RKO (cell line): ENCODE measurements at regions not wholly inside any gene's neighbourhood (a gene's known extent, or its start where the extent isn't known, plus 50 kb on each side); places are given as distances from the start of the nearest gene placed in this dataset.

Source experiments
- DNase-seq: peaks from one replicate; pipeline ENCODE4 v3.0.0-alpha.2; 2016; ENCODE audit warnings: low spot score

DNA sequence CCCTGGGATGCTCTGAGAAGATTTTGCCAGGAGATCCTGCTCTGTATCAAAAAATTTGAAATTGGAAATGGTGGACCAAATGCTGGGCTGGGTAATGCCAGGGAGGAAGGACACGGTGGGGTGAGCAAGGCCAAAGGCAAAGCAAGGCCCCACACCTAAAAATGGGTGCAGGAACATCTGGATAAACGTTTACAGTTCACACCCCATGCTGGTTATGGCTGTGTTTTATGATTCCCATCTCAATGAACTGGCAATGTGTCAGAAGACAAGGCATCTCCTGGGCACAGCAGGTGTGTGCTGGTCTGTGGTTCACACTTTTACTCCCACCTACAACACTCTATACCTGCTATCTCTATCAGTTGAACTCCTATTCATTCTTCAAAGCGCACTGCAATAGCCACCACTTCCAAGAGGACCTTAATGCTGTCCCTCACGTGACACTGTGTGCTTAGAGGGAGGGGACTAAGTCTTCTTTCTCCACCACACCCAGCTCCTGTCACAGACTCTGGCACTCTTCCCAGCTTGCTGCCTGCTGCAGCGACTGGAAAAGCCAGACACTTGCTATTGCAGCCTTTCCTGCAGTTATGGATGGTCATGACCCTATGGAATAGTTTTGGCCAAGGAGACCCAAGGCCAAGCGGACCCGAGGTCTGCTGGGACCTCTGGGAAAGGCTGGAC lies 277.5 kb downstream of the CTTN start:
- DNase-seq, result no peak

GRCh38 chr11:70677232-70677916 lies 279.0 kb downstream of the CTTN start:
- no peak for DNase-seq

DNA sequence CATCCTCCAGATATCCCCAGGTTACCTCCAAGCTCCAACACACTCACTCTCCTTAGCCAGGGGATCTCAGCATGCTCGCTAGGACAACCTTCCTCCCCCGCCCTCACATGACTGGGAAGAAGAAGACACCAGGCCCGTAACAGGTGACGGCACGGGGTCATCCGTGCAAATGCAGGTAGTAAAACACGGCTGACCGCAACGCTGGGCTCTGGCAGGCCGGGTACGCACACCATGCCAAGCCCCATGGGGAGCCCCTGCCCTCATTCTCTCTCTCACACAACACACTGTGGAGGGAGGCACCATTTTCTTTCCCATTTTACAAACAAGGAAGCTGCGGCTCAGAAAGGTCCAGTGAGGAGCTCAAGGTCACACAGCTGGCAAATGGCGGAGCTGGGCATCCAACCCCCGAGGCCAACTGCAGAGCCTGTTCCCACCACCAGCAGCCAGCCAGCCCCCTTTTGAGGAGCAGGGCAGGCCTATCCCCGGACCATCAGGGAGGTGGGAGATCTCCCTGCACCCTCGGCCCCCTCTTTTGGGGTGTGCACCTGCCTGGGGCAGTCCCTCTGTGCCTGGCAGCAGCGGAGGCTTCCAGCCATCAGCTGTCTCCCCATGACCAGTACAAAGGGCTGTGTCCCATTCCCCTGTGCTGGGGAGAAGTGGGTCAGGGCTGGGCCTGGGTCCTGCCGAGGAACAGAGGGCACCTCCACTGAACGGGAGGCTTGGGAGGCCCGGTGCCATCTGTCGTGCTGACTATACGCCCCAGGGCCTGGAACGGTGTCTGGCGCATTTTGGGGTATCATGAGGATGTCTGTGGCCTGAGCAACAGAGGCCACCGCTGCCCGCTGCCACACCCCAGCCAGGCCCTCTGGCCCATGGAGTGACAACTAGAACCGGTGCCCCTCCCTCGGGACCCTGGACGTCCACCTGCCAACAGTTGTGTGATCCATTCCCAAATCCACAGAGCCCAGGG lies 280.9 kb downstream of the CTTN start:
- no peak for DNase-seq

DNA sequence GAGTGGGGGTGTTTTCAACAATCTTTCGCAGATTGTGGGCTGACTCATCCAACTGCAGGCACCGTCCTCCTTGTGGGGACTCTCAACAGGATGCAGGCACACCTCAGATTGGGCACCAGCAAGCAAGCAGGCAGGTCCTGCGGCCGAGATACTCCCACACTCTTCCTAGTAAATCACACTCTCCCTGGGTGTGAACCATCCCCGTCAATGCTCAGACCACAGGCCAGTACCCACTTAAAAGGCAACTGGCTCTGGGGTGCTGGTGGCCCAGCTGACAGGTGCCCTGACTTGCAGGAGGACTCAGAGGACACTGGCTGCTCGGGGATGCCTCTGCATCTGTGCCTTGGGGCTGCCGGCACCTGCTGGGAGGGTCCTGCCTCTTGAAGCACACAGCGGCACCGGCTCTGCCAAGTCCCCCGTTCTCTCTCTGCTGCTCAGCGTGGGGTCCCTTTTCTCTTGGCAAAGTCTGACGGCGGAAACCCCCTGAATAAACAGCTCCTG lies 282.5 kb downstream of the CTTN start:
- no peak for DNase-seq

GRCh38 chr11:70682056-70682455 lies 283.7 kb downstream of the CTTN start:
- DNase-seq, result no peak

DNA sequence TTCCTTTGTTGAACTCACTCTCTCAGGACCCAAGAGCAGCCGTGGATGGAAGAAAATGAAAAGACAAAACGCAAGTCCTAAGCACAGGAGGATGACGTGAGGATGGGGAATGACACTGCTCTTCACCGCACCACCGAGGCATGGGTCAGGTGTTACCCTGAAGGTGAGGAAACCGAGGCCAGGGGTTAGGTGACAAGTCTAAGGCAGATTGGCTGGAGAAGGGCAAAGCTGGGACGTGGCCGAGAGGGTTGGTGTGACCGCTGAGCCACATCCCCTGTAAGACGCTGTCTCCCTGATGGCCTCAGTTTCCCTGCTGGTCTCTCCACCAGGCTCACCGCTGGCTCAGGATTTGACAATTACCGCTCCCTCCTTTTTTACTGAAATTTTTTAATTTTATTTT lies 284.4 kb downstream of the CTTN start:
- DNase-seq, result no peak

- DNase-seq, result no peak
Measured at GRCh38 chr11:70687716-70688115, 289.4 kb downstream of the CTTN start.

DNA sequence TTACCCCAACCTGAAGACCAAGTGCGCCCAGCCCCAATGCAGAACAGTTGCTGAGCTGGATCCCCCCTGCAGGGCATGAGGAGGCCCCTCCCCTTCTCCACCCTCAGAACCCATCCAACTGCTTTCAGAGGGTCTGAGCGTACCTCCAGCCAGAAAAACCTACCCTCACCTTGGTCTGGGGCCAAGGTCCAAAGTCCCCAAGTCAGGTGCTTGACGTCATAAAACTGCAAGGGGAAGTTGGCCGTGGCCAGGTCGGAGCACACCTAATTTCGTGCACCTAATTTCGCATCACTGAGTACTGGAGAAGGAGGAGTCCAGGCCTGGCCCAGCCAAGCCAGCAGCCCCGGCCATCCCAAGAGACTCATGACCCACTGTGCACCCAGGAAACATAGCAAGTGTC lies 289.8 kb downstream of the CTTN start:
- DNase-seq, result no peak

DNA sequence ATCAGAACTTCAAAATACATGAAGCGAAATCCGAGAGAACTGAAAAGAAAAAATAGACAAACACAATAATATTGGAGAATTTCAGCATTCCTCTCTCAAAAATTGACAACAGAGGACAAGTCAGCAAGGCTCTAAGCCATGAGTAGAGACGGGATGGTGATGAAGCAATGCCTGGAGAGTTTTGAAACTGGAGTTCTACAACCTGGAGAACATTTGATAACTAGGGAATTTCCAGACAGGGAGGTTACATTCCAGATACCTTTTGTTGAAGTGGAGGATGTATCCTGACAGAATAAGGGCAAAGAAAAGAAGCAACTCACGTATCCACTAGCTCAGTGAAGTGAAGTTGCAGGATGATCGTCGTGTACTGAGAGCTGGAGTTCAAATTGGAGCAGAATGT lies 291.4 kb downstream of the CTTN start:
- DNase-seq, result no peak

- no peak for DNase-seq
Measured at GRCh38 chr11:70692131-70692530, 293.8 kb downstream of the CTTN start.

DNA sequence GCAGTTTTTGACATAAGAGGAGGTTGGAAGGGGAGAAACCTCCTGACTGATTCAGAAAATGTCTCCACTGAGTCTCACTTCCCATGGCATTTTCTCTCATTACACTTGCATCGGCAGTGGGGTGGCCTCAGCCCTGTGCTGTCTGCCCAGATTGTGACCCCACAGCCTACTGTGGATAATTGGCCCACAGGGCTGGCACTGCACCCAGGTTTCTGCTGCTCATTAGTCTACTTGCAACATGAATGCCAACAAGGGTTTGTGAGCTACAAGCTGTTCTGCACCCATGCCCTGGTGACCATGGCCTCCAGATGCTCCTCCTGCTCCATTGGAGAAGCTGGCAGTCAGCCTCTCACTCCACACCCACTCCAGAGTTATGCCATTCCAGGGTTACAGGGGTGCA lies 296.0 kb downstream of the CTTN start:
- DNase-seq, result no peak

GRCh38 chr11:70695086-70695960 lies 297.0 kb downstream of the CTTN start:
- no peak for DNase-seq

DNA sequence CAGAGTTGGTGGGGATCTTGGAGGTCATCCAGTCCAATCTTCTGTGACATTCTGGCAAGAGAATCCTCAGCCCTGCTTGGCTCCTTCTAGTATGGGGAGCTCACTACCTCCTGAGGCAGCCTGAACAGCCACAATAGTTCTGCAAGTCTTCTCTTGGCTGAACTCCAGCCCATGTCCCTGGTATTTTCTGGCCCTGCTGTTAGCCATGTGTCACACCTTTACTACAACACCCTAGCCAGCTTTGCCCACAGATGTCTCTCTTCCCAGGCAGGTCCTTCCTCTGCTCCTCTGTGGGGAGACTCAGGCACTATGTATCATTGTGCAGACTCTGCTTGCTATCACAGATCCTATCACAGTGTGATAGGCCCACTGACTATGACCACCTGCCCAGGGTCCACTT lies 297.7 kb downstream of the CTTN start:
- no peak for DNase-seq

DNA sequence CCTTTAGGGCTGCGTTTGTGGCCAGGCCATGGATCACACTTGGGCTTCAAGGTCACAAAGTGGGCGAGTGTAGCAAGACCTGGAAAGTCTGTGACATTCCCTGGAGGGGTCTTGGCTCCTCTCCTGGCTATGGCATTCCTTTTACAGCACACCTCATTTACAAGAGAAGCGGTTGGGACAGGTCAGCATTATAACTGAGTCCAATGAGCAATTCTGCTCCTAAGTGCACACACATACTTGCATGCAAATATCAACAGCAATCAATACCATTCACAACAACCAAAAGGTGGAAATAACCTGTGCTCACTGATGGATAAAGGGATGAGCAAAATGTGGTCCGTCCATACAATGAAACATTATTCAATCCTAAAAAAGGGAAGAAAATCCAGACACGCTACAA lies 298.2 kb downstream of the CTTN start:
- DNase-seq, result no peak

DNA sequence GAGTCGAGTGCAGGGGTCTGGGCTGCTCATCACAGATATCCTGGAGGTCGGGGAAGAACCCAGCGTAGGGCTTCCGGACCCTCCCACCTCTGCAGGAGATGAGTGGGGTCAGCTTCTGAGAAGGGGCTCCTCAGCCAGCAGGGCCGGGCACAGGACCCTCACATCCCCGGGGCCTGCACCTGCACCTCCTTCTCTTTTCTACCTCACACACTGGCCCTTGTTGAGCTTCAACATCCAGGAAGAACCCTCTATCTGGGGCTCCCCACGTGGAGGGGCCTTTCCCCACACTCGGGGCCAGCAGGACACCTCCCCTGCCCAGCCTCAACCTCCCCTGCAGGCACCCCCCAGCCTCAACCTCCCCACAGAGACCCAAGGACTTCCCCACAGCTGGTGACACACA lies 299.4 kb downstream of the CTTN start:
- DNase-seq, result no peak

GRCh38 chr11:70698871-70699270 lies 300.5 kb downstream of the CTTN start:
- DNase-seq, result no peak

DNA sequence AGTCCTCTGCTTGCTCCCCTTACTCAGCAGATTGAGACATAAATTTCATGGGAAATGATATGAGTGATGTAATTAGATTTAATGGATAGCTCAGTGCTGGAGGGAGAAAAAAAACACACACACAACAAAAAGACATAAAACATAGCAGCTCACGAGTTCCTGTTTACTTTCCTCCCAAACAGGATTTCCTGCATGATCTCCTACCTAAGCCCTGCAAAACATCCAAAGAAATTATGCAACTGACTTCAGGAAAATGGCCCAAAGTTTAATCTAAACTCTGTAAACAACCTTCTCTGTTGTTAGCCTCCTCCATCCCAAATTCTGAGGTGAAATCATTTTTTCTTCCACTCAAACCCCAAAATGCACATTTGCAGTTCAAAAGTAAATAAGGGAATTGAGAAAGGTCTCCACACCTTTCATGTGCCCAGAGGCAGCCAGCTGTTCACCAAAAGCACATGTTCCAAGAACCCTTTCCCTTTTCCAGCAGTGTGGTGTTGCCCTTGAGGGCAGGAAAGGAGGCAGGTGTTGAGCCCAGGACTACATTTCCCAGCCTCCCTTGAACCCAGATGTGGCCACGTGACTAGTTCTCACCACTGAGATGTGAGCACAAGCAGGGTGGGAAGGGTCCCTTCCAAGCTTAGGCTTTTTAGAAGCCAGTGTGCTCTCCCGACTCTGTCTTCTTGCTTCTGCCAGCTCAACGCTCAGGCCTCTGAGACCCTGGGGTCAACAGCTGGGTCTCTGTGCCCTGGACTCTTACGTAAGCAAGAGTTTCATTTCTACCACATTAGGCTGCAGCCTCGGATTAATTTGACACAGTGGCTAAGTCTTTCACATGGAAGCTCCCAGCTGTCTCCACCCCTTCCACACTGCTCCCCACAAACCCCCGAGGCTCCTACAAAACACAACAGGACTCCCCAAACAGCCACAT lies 301.2 kb downstream of the CTTN start:
- no peak for DNase-seq

- DNase-seq, result no peak
Measured at GRCh38 chr11:70700453-70700852, 302.1 kb downstream of the CTTN start.

- DNase-seq, result no peak
Measured at GRCh38 chr11:70700871-70701270, 302.5 kb downstream of the CTTN start.

DNA sequence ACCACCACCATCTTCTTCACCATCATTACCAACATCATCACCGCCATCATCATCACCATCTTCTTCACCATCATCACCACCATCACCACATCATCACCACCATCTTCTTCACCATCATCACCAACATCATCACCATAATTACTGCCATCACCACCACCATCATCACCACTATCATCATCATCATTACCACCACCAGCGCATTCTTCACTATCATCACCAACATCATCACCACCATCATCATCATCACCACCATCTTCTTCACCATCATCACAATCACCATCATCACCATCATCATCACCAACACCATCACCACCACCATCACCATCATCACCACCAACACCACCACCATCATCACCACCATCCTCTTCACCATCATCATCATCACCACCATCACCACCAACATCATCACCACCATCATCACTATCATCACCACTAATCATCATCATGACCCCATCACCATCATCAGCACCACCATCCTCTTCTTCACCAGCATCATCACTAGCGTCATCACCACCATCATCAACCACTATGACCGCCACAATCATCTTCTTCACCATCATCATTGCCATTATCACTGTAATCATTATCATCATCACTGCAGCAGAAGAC lies 303.8 kb downstream of the CTTN start:
- no peak for DNase-seq
